HEK293T (cell line): ENCODE measurements at regions not wholly inside any gene's neighbourhood (a gene's known extent, or its start where the extent isn't known, plus 50 kb on each side); places are given as distances from the start of the nearest gene placed in this dataset.

Source experiments
- CTCF ChIA-PET: fragments of 350-600 bp; formaldehyde crosslinking; extraction: SDS; loops from one replicate; lab custom pipeline; 2021; ENCODE audit warnings: antibody characterized with exemption, inconsistent platforms; lab: Yijun Ruan, JAX
- POLR2A ChIA-PET: fragments of 350-600 bp; formaldehyde crosslinking; extraction: SDS; loops from one replicate; lab custom pipeline; 2020; ENCODE audit warnings: antibody characterized with exemption, inconsistent platforms; lab: Yijun Ruan, JAX
- DNase-seq: peaks from one replicate; pipeline ENCODE4 v3.0.0; 2012; ENCODE audit warnings: mixed read lengths; ENCODE audit errors: extremely low spot score
- ARNT ChIP-seq: fragments of 450-650 bp; IDR thresholded peaks from 2 replicates; pipeline ENCODE4 v1.6.1; 2017; ENCODE audit warnings: mild to moderate bottlenecking
- BHLHE40 ChIP-seq: fragments of 450-650 bp; IDR thresholded peaks from 2 replicates; pipeline ENCODE4 v1.6.1; 2016; ENCODE audit warnings: mild to moderate bottlenecking, moderate library complexity, borderline replicate concordance
- CTBP1 ChIP-seq: fragments of 450-650 bp; IDR thresholded peaks from 2 replicates; pipeline ENCODE4 v1.6.1; 2016; ENCODE audit warnings: borderline replicate concordance
- ELF4 ChIP-seq: fragments of 450-650 bp; IDR thresholded peaks from 2 replicates; pipeline ENCODE4 v1.6.1; 2017; ENCODE audit warnings: antibody characterized with exemption
- FOXA1 ChIP-seq: fragments of 450-650 bp; IDR thresholded peaks from 2 replicates; pipeline ENCODE4 v1.6.1; 2016; ENCODE audit warnings: mild to moderate bottlenecking
- FOXK2 ChIP-seq: fragments of 450-650 bp; IDR thresholded peaks from 2 replicates; pipeline ENCODE4 v1.6.1; 2016; ENCODE audit warnings: mild to moderate bottlenecking
- FOXM1 ChIP-seq: fragments of 450-650 bp; IDR thresholded peaks from 2 replicates; pipeline ENCODE4 v1.6.1; 2017; ENCODE audit warnings: mild to moderate bottlenecking, borderline replicate concordance
- HDGF ChIP-seq: fragments of 450-650 bp; IDR thresholded peaks from 2 replicates; pipeline ENCODE4 v1.6.1; 2017; ENCODE audit warnings: antibody characterized with exemption, borderline replicate concordance
- L3MBTL2 ChIP-seq: fragments of 450-650 bp; conservative IDR thresholded peaks from 2 replicates; pipeline ENCODE4 v1.6.1; 2016; ENCODE audit warnings: mild to moderate bottlenecking
- LEF1 ChIP-seq: fragments of 450-650 bp; IDR thresholded peaks from 2 replicates; pipeline ENCODE4 v1.6.1; 2017; ENCODE audit warnings: mild to moderate bottlenecking, borderline replicate concordance
- NFRKB ChIP-seq: fragments of 450-650 bp; IDR thresholded peaks from 2 replicates; pipeline ENCODE4 v1.6.1; 2016; ENCODE audit warnings: mild to moderate bottlenecking, moderate library complexity
- PKNOX1 ChIP-seq: fragments of 450-650 bp; IDR thresholded peaks from 2 replicates; pipeline ENCODE4 v1.6.1; 2016
- SP1 ChIP-seq: fragments of 450-650 bp; IDR thresholded peaks from 2 replicates; pipeline ENCODE4 v1.6.1; 2017
- SUZ12 ChIP-seq: fragments of 450-650 bp; IDR thresholded peaks from 2 replicates; pipeline ENCODE4 v1.6.1; 2016; ENCODE audit warnings: mild to moderate bottlenecking
- TARDBP ChIP-seq: fragments of 450-650 bp; IDR thresholded peaks from 2 replicates; pipeline ENCODE4 v1.6.1; 2016
- ZNF384 ChIP-seq: fragments of 450-650 bp; IDR thresholded peaks from 2 replicates; pipeline ENCODE4 v1.6.1; 2016

GRCh38 chr3:193774272-193774915, 181.4 kb downstream of the OPA1 start:
- CTCF ChIA-PET, result interaction anchor here (1.6 kb wide), 1 partner anchor 541 kb away, joined by 8 read pairs; no protein-coding TSS in a partner anchor
- POLR2A ChIA-PET, result interaction anchor here (0.7 kb wide), 1 partner anchor 365 kb away, joined by 3 read pairs; no protein-coding TSS in a partner anchor
- DNase-seq, result no peak
- no peak for TF ChIP-seq NFRKB
- no peak for TF ChIP-seq FOXK2
- no peak for TF ChIP-seq ARNT
- TF ChIP-seq FOXM1, result no peak
- no peak for TF ChIP-seq SP1
- no peak for TF ChIP-seq SUZ12
- TF ChIP-seq HDGF, result no peak
- no peak for TF ChIP-seq TARDBP
- no peak for TF ChIP-seq FOXA1
- TF ChIP-seq LEF1, result no peak
- no peak for TF ChIP-seq ZNF384
- no peak for TF ChIP-seq BHLHE40
- TF ChIP-seq L3MBTL2, result no peak
- TF ChIP-seq PKNOX1, result no peak
- TF ChIP-seq CTBP1, result no peak
- no peak for TF ChIP-seq ELF4

- TF ChIP-seq ELF4 (no peak), BHLHE40 (no peak), LEF1 (no peak)
- no peak for DNase-seq
- ChIA-PET CTCF (interaction anchor here (1.6 kb wide), 1 partner anchor 541 kb away, joined by 8 read pairs; no protein-coding TSS in a partner anchor), POLR2A (interaction anchor here (0.7 kb wide), 1 partner anchor 364 kb away, joined by 3 read pairs; no protein-coding TSS in a partner anchor)
Measured at GRCh38 chr3:193774916-193775285, 181.9 kb downstream of the OPA1 start.

GRCh38 chr3:193775421-193776077, 182.5 kb downstream of the OPA1 start:
- CTCF ChIA-PET, result interaction anchor here (1.6 kb wide), 1 partner anchor 540 kb away, joined by 8 read pairs; no protein-coding TSS in a partner anchor
- POLR2A ChIA-PET, result no interaction called here
- TF ChIP-seq ARNT (no peak), LEF1 (no peak), NFRKB (no peak), PKNOX1 (no peak), ZNF384 (no peak), L3MBTL2 (no peak), ELF4 (no peak), SUZ12 (no peak), CTBP1 (no peak), FOXA1 (no peak), SP1 (no peak), HDGF (no peak), BHLHE40 (no peak), TARDBP (no peak), FOXK2 (no peak), FOXM1 (no peak)
- no peak for DNase-seq

GRCh38 chr3:193776626-193777358, 183.8 kb downstream of the OPA1 start:
- ChIA-PET POLR2A (no interaction called here), CTCF (no interaction called here)
- TF ChIP-seq NFRKB (no peak), SP1 (no peak), PKNOX1 (0 out of 2 replicates have a peak, but pooled peaks have one; percentile 2)
- no peak for DNase-seq

- ChIA-PET POLR2A (no interaction called here), CTCF (no interaction called here)
- no peak for DNase-seq
- TF ChIP-seq NFRKB (no peak), HDGF (no peak), PKNOX1 (no peak), L3MBTL2 (no peak), FOXM1 (no peak), CTBP1 (no peak), ARNT (no peak), BHLHE40 (no peak), SUZ12 (no peak), LEF1 (no peak), FOXK2 (no peak), SP1 (no peak), ZNF384 (no peak), FOXA1 (no peak), TARDBP (no peak), ELF4 (no peak)
Measured at GRCh38 chr3:193777524-193777923, 184.5 kb downstream of the OPA1 start.
